ENCODE measurements at regions not wholly inside any gene's neighbourhood (a gene's known extent, or its start where the extent isn't known, plus 50 kb on each side); places are given as distances from the start of the nearest gene placed in this dataset.

DNA sequence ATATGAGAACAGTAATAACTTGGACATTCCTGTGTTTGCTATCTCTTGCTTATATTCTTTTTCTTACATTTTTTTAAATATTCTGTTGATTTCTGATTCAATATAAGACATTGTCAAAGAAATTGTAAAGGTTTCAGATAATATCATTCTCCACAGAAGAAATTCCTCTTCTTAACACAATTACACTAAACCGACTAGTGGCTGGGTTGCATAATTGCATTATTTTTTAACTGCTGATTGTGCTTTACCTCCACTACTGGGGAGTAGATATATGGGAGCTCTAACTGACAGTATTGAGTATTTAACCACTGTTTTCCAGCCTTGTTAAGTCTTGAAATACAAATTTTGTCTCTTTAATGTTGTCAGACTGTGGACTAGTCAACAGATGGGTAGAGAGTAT, 723.8 kb upstream of the EDIL3 start:
- TF ChIP-seq, protein P1, sequence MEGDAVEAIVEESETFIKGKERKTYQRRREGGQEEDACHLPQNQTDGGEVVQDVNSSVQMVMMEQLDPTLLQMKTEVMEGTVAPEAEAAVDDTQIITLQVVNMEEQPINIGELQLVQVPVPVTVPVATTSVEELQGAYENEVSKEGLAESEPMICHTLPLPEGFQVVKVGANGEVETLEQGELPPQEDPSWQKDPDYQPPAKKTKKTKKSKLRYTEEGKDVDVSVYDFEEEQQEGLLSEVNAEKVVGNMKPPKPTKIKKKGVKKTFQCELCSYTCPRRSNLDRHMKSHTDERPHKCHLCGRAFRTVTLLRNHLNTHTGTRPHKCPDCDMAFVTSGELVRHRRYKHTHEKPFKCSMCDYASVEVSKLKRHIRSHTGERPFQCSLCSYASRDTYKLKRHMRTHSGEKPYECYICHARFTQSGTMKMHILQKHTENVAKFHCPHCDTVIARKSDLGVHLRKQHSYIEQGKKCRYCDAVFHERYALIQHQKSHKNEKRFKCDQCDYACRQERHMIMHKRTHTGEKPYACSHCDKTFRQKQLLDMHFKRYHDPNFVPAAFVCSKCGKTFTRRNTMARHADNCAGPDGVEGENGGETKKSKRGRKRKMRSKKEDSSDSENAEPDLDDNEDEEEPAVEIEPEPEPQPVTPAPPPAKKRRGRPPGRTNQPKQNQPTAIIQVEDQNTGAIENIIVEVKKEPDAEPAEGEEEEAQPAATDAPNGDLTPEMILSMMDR (IDR thresholded peaks at IDR 0.05), result no peak
- no peak for TF ChIP-seq POLR2A (IDR thresholded peaks at IDR 0.05)
